GM12873 (cell line): ENCODE measurements at regions not wholly inside any gene's neighbourhood (a gene's known extent, or its start where the extent isn't known, plus 50 kb on each side); places are given as distances from the start of the nearest gene placed in this dataset.

Source experiments
- TF ChIP-seq, protein P1 (sequence below): IDR thresholded peaks from 2 replicates; pipeline ENCODE4 v1.5.1; 2012; ENCODE audit warnings: low read depth, mild to moderate bottlenecking, moderate library complexity, low read length, control low read depth; ENCODE audit not compliant: insufficient read depth; ENCODE audit errors: missing control alignments

DNA sequence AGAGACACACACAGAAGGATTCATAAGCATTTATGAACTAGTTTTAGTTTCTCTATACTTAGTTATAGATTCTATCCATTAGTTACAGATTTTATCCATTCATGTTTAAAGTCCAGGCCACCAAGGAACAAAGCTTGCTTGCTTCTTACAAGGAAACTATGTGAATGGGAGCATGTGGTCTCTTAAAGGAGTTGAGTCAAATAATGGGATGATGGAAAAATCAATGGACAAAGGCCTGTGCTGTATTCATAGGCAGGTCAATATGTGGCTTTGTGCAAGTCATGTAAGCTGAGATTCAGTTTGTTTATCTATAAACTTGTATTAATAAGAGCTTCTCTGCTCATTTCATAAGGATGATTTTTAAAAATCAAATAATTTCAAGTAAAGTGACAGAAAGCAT is 172.8 kb upstream of the CDK1 start:
- TF ChIP-seq, protein P1, sequence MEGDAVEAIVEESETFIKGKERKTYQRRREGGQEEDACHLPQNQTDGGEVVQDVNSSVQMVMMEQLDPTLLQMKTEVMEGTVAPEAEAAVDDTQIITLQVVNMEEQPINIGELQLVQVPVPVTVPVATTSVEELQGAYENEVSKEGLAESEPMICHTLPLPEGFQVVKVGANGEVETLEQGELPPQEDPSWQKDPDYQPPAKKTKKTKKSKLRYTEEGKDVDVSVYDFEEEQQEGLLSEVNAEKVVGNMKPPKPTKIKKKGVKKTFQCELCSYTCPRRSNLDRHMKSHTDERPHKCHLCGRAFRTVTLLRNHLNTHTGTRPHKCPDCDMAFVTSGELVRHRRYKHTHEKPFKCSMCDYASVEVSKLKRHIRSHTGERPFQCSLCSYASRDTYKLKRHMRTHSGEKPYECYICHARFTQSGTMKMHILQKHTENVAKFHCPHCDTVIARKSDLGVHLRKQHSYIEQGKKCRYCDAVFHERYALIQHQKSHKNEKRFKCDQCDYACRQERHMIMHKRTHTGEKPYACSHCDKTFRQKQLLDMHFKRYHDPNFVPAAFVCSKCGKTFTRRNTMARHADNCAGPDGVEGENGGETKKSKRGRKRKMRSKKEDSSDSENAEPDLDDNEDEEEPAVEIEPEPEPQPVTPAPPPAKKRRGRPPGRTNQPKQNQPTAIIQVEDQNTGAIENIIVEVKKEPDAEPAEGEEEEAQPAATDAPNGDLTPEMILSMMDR: no peak

DNA sequence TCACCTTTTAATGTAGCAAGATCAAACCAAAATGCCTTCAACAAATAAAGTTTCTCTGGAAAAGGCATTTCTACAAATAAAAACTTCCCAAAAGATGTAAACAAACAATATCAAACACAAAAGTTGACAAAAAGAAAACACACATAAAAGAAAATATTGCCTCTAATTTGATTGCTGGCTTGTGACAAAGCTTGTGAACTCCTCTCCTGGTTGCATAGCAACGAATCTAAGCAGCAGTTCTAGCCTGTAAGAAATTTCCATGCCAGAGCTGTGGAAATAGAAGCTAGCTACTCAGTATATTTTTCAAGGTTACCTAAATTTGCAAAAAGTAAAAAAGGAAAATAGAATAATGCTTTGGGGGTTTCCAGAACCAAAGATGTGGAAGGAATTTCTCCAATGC is 173.9 kb upstream of the CDK1 start:
- TF ChIP-seq, protein P1: no peak

DNA sequence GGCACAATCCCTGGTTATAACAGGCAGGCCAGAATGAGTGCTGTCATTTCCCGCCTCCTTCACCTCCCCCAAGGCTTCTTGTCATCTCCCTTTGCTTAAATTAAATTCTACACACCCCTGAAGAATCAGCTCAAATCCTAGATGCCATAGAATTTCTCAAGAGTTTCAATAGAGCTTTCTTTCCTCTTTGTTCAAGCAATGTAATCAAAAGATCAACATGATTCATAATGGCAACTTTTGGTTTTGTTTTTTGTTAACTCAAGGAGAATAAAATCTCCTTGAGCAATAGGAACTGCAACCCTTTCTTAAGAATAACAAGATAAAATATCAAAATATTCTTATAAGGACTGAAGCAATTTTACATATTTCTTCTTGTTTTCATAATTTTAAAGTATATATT is 180.8 kb upstream of the CDK1 start:
- TF ChIP-seq, protein P1: no peak

DNA sequence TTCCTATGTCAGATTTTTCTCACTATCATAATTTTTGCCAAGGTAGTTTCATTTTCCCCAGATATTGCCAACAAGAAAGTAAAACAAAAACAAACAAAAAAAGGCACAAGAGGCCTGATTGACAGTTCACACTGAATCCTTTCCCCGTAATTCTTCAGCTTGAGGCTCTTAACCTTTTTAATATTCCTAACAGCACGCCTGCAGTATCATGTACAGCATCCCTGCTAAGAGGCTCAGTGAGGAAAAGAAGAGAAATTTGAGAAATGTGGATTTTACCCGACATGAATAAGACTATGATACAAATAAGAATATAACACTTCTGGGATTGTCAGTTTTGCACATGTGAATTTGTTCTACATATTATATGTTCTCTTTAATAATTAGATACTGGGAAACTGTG is 182.4 kb upstream of the CDK1 start:
- TF ChIP-seq, protein P1: no peak

DNA sequence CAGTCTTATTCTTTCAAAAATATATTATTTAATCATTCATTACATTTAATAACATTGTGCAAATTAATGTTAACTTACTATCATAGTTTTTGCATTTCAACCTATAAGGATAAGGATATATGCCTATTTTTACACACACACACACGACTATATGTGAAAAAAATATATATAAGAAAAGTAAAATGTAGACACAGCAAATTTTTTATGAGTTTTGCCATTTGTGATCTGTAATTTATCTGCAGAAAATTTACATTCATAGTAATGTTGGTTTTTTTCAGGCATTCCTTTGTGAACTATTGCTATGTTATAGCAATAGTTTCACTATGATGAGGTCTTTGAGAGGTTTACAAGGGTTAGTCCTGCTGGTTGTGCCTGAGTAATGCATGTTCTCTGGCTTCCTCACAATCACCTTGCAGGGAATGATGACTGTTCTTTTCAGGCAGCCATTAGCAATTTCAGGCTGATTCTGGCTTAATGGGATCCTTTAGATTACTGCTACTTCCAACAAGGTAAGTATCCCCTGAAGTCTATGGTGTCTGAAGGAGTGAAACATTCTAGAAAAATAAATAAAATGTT is 183.7 kb upstream of the CDK1 start:
- TF ChIP-seq, protein P1: no peak

DNA sequence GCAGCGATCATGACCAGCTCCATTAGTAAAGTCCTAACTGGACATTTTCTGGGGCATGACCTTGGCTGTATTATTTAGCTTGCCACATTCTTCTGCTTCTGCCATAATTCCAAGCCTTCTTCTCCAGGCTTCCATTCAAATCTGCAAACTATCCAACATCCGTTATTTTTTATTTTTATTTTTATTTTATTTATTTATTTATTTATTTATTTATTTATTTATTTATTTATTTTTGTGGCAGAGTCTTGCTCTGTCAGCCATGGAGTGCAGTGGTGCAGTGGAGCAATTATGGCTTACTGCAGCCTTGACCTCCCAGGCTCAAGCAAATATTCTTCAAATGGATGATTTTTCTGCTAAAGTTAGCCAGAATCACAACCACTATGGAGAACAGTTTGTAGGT is 187.2 kb upstream of the CDK1 start:
- TF ChIP-seq, protein P1: no peak

DNA sequence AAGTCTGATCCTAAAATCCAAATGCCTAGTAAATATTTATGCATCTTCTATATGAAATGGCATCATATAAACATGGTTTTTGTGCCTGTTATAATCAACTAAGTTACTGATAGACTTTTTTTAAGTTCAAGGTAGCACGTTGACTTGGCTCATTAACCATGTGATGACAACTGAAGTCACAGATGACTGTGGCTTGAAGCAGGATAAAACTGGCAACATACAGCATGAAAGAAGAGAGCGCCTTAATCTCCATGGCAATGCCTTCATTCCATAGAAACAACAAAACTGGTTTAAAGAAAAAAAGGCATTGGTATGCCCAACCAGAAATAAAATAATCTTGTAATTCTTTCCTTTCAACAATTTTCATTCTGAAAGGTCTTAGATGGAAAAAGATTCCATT is 188.9 kb upstream of the CDK1 start:
- TF ChIP-seq, protein P1: no peak
